HS-5 (cell line): ENCODE measurements at regions not wholly inside any gene's neighbourhood (a gene's known extent, or its start where the extent isn't known, plus 50 kb on each side); places are given as distances from the start of the nearest gene placed in this dataset.

ENCODE experiments used
- DNase-seq: peaks from one replicate; pipeline ENCODE4 v3.0.0-alpha.2; 2012; ENCODE audit warnings: low read depth

- DNase-seq = no peak
Observed at GRCh38 chr9:73459817-73460216, 308.2 kb downstream of the ANXA1 start.

GRCh38 chr9:73468716-73469115, 317.1 kb downstream of the ANXA1 start:
- DNase-seq = no peak

GRCh38 chr9:73470766-73471165, 319.1 kb downstream of the ANXA1 start:
- no peak for DNase-seq

- DNase-seq = no peak
Observed at GRCh38 chr9:73474002-73474600, 322.4 kb downstream of the ANXA1 start.

GRCh38 chr9:73474625-73475024, 323.0 kb downstream of the ANXA1 start:
- no peak for DNase-seq

- no peak for DNase-seq
Observed at GRCh38 chr9:73494894-73495293, 343.2 kb downstream of the ANXA1 start.

- DNase-seq = no peak
Observed at GRCh38 chr9:73497796-73498195, 346.1 kb downstream of the ANXA1 start.

- DNase-seq = no peak
Observed at GRCh38 chr9:73515216-73515615, 363.6 kb downstream of the ANXA1 start.

- no peak for DNase-seq
Observed at GRCh38 chr9:73523391-73523790, 371.7 kb downstream of the ANXA1 start.

- no peak for DNase-seq
Observed at GRCh38 chr9:73525350-73525749, 373.7 kb downstream of the ANXA1 start.

- DNase-seq = no peak
Observed at GRCh38 chr9:73527521-73527920, 375.9 kb downstream of the ANXA1 start.

GRCh38 chr9:73528926-73529325, 377.3 kb downstream of the ANXA1 start:
- DNase-seq = no peak

- no peak for DNase-seq
Observed at GRCh38 chr9:73529666-73530065, 378.0 kb downstream of the ANXA1 start.

- no peak for DNase-seq
Observed at GRCh38 chr9:73531051-73531532, 379.4 kb downstream of the ANXA1 start.

GRCh38 chr9:73531658-73532057, 380.0 kb downstream of the ANXA1 start:
- DNase-seq = no peak

- no peak for DNase-seq
Observed at GRCh38 chr9:73532985-73533384, 381.3 kb downstream of the ANXA1 start.

GRCh38 chr9:73536403-73536802, 384.7 kb downstream of the ANXA1 start:
- no peak for DNase-seq

- DNase-seq = no peak
Observed at GRCh38 chr9:73537561-73537960, 385.9 kb downstream of the ANXA1 start.

- no peak for DNase-seq
Observed at GRCh38 chr9:73539881-73540390, 388.3 kb downstream of the ANXA1 start.

GRCh38 chr9:73541923-73542322, 390.3 kb downstream of the ANXA1 start:
- no peak for DNase-seq

- DNase-seq = no peak
Observed at GRCh38 chr9:73543727-73544126, 392.1 kb downstream of the ANXA1 start.

- DNase-seq = no peak
Observed at GRCh38 chr9:73548201-73548600, 396.5 kb downstream of the ANXA1 start.

- DNase-seq = no peak
Observed at GRCh38 chr9:73549991-73550390, 398.3 kb downstream of the ANXA1 start.

- DNase-seq = no peak
Observed at GRCh38 chr9:73553295-73553694, 401.6 kb downstream of the ANXA1 start.
